ENCODE measurements at regions not wholly inside any gene's neighbourhood (a gene's known extent, or its start where the extent isn't known, plus 50 kb on each side); places are given as distances from the start of the nearest gene placed in this dataset.

- TF ChIP-seq, protein P1, sequence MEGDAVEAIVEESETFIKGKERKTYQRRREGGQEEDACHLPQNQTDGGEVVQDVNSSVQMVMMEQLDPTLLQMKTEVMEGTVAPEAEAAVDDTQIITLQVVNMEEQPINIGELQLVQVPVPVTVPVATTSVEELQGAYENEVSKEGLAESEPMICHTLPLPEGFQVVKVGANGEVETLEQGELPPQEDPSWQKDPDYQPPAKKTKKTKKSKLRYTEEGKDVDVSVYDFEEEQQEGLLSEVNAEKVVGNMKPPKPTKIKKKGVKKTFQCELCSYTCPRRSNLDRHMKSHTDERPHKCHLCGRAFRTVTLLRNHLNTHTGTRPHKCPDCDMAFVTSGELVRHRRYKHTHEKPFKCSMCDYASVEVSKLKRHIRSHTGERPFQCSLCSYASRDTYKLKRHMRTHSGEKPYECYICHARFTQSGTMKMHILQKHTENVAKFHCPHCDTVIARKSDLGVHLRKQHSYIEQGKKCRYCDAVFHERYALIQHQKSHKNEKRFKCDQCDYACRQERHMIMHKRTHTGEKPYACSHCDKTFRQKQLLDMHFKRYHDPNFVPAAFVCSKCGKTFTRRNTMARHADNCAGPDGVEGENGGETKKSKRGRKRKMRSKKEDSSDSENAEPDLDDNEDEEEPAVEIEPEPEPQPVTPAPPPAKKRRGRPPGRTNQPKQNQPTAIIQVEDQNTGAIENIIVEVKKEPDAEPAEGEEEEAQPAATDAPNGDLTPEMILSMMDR (IDR thresholded peaks at IDR 0.05) = no peak
- TF ChIP-seq POLR2A (IDR thresholded peaks at IDR 0.05) = no peak
- TF ChIP-seq POLR2AphosphoS5 (IDR thresholded peaks at IDR 0.05) = no peak
Observed at GRCh38 chr2:107721178-107721577, 105.5 kb upstream of the RGPD4 start.
